ENCODE measurements at regions not wholly inside any gene's neighbourhood (a gene's known extent, or its start where the extent isn't known, plus 50 kb on each side); places are given as distances from the start of the nearest gene placed in this dataset.

- TF ChIP-seq EZH2 (IDR thresholded peaks at IDR 0.05; ENCODE audit: borderline replicate concordance, low read length) = no peak
- TF ChIP-seq, protein P1, sequence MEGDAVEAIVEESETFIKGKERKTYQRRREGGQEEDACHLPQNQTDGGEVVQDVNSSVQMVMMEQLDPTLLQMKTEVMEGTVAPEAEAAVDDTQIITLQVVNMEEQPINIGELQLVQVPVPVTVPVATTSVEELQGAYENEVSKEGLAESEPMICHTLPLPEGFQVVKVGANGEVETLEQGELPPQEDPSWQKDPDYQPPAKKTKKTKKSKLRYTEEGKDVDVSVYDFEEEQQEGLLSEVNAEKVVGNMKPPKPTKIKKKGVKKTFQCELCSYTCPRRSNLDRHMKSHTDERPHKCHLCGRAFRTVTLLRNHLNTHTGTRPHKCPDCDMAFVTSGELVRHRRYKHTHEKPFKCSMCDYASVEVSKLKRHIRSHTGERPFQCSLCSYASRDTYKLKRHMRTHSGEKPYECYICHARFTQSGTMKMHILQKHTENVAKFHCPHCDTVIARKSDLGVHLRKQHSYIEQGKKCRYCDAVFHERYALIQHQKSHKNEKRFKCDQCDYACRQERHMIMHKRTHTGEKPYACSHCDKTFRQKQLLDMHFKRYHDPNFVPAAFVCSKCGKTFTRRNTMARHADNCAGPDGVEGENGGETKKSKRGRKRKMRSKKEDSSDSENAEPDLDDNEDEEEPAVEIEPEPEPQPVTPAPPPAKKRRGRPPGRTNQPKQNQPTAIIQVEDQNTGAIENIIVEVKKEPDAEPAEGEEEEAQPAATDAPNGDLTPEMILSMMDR (IDR thresholded peaks at IDR 0.05; ENCODE audit: low read length) = no peak
These were observed 336.5 kb upstream of the MMADHC start for GRCh38 chr2:149924028-149924427.

DNA sequence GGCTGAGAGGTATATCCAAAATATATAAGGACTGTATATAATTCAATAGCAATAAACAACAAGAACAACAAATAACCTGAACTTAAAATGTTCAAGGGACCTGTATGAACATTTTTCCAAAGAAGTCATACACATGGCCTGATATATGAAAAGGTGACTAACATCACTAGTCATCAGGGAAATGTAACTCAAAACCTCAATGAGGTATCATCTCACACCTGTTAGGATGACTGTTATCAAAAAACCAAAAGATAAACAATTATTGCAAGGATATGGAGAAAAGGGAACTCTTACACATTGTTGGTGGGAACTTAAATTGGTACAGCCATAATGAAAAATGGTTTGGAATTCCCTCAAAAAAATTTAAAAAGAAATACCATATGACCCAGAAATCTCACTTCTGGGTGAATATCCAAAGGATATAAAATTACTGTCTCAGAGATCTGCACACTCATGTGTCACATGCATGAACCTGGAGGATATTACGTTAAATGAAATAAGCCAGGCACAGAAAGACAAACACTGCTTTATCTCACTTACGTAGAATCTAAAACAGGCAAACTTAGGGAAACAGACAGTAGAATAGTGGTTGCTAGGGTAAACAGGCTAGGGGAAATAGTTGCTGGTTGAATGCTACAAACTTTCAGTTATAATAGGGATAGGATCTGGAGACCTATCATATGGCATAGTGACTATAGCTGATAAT lies 334.5 kb upstream of the MMADHC start:
- Histone ChIP-seq H2AFZ (ENCODE audit: low read length) (no peak overlapping the region), H3K4me3 (ENCODE audit: low read depth, low read length, poor library complexity, severe bottlenecking) (no peak overlapping the region), H3K4me1 (ENCODE audit: insufficient read depth, low read length, severe bottlenecking) (no peaks in the 10 kb centered on the region), H3K9me3 (ENCODE audit: low read length) (no peaks in the 10 kb centered on the region), H3K36me3 (ENCODE audit: insufficient read depth, low read length) (no peaks in the 10 kb centered on the region), H3K27ac (ENCODE audit: low read depth, low read length, poor library complexity, severe bottlenecking) (no peak overlapping the region), H3K27me3 (ENCODE audit: insufficient read depth, low read length) (no peaks in the 10 kb centered on the region), H3K9me2 (ENCODE audit: low read depth, low read length) (no peaks in the 10 kb centered on the region), H3K9ac (ENCODE audit: low read length) (no peak overlapping the region), H4K20me1 (ENCODE audit: insufficient read depth, low read length) (no peaks in the 10 kb centered on the region), H3F3A (ENCODE audit: insufficient read depth, low read length) (no peaks in the 10 kb centered on the region), H3K79me2 (ENCODE audit: insufficient read depth, low read length) (no peaks in the 10 kb centered on the region), H3K4me2 (ENCODE audit: low read length) (no peak overlapping the region)
- no peak for TF ChIP-seq EZH2 (IDR thresholded peaks at IDR 0.05; ENCODE audit: borderline replicate concordance, low read length)
- TF ChIP-seq, protein P1 (IDR thresholded peaks at IDR 0.05; ENCODE audit: low read length) = no peak

More at GRCh38 chr2:149924028-149924427, 336.5 kb upstream of the MMADHC start:
- no peaks in the 10 kb centered on the region for H3K9me3 ChIP-seq (ENCODE audit: low read length)
- no peaks in the 10 kb centered on the region for H3K36me3 ChIP-seq (ENCODE audit: insufficient read depth, low read length)
- H3K4me1 ChIP-seq (ENCODE audit: insufficient read depth, low read length, severe bottlenecking) = no peaks in the 10 kb centered on the region
- no peaks in the 10 kb centered on the region for H3K27me3 ChIP-seq (ENCODE audit: insufficient read depth, low read length)
- no peaks in the 10 kb centered on the region for H3F3A ChIP-seq (ENCODE audit: insufficient read depth, low read length)
- H3K9ac ChIP-seq (ENCODE audit: low read length) = no peak overlapping the region
- no peaks in the 10 kb centered on the region for H3K9me2 ChIP-seq (ENCODE audit: low read depth, low read length)
- no peak overlapping the region for H3K27ac ChIP-seq (ENCODE audit: low read depth, low read length, poor library complexity, severe bottlenecking)
- no peak overlapping the region for H3K4me3 ChIP-seq (ENCODE audit: low read depth, low read length, poor library complexity, severe bottlenecking)
- no peaks in the 10 kb centered on the region for H3K79me2 ChIP-seq (ENCODE audit: insufficient read depth, low read length)
- H2AFZ ChIP-seq (ENCODE audit: low read length) = no peak overlapping the region
- no peaks in the 10 kb centered on the region for H4K20me1 ChIP-seq (ENCODE audit: insufficient read depth, low read length)
- no peak overlapping the region for H3K4me2 ChIP-seq (ENCODE audit: low read length)

DNA sequence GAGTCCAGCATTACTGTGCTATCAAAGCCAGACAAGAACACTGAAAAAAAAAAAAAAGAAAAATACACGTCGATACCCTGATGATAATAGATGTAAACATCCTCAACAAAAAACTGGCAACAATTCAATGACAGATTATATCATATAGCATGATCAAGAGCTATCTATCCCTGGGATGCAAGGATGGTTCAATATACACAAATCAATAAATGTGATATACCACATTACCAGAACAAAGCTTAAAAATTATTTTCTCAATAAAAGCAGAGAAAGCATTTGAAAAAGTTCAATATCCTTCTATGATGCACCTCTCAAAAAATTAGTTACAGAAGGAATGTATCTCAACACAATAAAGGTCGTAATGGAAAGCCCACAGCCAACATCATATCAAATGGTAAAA lies 332.8 kb upstream of the MMADHC start:
- no peak for TF ChIP-seq EZH2 (IDR thresholded peaks at IDR 0.05; ENCODE audit: borderline replicate concordance, low read length)
- TF ChIP-seq, protein P1 (IDR thresholded peaks at IDR 0.05; ENCODE audit: low read length) = no peak
- Histone ChIP-seq H3K4me3 (ENCODE audit: low read depth, low read length, poor library complexity, severe bottlenecking) (no peak overlapping the region), H3K4me1 (ENCODE audit: insufficient read depth, low read length, severe bottlenecking) (no peaks in the 10 kb centered on the region), H3K36me3 (ENCODE audit: insufficient read depth, low read length) (no peaks in the 10 kb centered on the region), H3K9me3 (ENCODE audit: low read length) (no peaks in the 10 kb centered on the region), H3K79me2 (ENCODE audit: insufficient read depth, low read length) (no peaks in the 10 kb centered on the region), H3K27me3 (ENCODE audit: insufficient read depth, low read length) (no peaks in the 10 kb centered on the region), H2AFZ (ENCODE audit: low read length) (no peak overlapping the region), H3K4me2 (ENCODE audit: low read length) (no peak overlapping the region), H3K27ac (ENCODE audit: low read depth, low read length, poor library complexity, severe bottlenecking) (no peak overlapping the region), H3F3A (ENCODE audit: insufficient read depth, low read length) (no peaks in the 10 kb centered on the region), H3K9ac (ENCODE audit: low read length) (no peak overlapping the region), H3K9me2 (ENCODE audit: low read depth, low read length) (no peaks in the 10 kb centered on the region), H4K20me1 (ENCODE audit: insufficient read depth, low read length) (no peaks in the 10 kb centered on the region)
